ENCODE measurements at regions not wholly inside any gene's neighbourhood (a gene's known extent, or its start where the extent isn't known, plus 50 kb on each side); places are given as distances from the start of the nearest gene placed in this dataset.
"Not testable (repeated sequence)": the region's sequence is repeated elsewhere in the genome, so short reads cannot be mapped to it uniquely, and the experiment has no call there.

DNA sequence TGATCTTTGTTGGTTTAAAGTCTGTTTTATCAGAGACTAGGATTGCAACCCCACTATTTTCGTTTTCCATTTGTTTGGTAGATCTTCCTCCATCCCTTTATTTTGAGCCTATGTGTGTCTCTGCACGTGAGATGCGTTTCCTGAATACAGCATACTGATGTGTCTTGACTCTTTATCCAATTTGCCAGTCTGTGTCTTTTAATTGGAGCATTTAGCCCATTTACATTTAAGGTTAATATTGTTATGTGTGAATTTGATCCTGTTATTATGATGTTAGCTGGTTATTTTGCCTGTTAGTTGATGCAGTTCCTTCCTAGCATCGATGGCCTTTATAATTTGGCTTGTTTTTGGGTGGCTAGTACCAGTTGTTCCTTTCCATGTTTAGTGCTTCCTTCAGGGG lies 177.2 kb upstream of the RPS23 start:
- not testable (repeated sequence) for DNase-seq (ENCODE audit: extremely low read depth in 1 of 2, low read depth in 1 of 2)

DNA sequence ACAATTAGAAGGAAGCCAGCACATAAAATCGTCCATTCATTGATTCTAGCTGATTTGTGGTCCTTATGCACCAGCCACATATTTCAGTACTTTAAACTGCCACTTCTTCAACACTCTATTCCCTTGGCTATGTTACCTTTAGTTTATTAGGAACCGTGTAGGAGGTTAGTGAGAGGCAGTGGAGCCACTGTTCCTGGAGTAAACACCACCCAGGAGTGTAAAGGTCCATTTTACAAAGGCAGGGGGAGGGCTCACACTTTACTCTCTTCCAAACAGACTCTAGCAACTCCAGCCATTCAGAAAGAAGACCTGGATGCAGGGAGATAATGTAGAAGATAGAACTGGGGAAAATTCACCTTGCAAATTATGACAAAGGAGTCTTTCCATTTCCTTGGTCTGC lies 170.2 kb upstream of the RPS23 start:
- DNase-seq (ENCODE audit: extremely low read depth in 1 of 2, low read depth in 1 of 2): no peak

DNA sequence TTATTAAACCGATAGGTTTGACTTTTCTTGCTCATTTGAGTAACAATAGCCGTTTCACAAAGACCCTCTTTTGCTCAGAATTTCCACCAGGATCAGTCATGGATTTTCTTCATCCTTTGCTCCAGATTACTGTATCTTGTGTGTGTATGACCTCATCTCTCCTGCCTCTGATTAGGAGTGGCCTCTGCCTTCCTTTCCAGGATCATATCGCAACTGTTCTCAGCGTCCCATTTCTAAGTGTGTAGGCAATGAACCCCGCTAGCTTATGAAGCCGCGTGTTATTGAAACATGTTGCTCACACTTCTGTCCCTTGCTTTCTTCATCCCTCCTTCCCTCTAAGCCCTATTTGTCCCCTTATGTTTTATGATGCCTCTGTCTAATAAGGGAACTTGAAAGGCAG lies 169.8 kb upstream of the RPS23 start:
- DNase-seq (ENCODE audit: extremely low read depth in 1 of 2, low read depth in 1 of 2): no peak

DNA sequence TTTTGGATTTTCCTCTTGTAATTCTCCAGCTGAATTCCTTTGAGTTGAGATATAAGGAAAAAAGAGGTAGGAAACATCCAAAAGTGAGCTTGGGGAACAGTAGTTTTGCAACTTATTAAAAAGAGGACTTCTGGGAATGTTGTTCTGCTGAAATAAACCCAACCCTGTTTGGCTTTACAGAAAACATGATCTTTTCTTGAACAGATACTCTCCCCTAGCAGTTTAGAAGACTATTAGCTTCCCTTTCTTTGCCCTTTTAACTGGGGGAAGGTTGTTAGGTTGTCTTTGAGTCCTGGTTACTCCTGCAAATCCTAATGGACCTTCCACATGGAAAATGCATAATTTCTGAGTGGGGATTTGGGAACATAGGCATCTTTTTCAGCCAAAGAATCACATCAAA lies 168.7 kb upstream of the RPS23 start:
- no peak for DNase-seq (ENCODE audit: extremely low read depth in 1 of 2, low read depth in 1 of 2)

DNA sequence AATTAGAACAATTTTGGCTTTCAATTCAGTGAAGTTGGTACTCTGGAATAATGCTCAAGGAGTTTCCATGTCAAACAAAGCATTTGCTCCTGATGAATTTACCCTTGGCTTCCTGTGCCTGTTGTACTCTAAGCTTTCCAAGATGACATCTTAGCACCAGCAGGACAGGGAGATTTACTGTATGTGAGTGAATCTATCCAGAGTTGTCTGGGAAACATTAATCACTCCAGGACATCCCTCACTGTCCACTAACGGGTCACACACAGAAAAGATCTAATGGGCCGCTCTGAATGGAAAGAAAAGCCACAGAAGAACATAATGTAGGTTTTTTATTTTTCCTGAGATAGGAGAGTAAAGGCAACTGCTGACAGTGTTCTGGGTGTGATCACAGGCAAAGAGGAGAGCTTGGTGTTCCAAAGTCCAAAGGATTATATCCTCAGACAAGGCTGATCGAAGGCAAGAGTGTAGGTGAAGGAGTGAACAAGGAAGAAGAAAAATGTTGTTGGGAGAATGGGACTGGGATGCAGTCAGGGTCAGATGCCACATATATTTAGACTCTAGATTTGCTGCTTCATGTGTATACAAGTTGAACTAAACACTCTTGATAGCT lies 167.7 kb upstream of the RPS23 start:
- DNase-seq (ENCODE audit: extremely low read depth in 1 of 2, low read depth in 1 of 2): no peak

DNA sequence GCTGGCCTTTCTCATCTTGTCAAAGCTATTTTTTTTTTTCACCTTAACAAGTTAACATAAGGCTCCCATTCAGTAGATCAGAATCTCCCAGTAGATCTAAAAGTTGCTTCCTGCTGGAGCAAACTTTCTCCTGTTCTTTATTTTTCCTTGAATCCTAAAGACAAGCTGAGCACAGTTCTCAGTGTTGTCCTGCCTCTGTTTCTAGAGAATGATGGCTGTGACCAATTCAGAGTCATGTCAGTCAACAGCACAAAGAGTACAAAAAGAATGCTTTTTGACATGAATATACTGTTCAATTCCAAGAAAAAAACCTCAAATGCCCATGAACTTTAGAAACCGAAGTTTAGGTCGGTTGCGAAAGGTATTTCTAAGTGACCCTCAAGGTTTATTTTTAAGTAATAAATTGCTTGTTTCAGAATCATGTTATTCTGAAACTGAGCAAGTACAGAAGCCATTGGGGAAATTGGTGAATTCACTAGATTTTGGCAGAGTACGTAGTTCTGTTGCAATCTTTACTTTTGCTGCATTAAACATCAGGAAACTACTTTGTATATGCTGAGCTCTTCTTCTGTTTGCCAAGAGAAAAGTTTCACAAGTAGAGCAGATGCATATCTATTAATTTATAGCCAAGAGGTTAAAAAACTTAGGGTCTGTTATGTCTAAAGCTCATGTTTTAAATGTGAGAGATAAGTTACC lies 161.7 kb upstream of the RPS23 start:
- no peak for DNase-seq (ENCODE audit: extremely low read depth in 1 of 2, low read depth in 1 of 2)

DNA sequence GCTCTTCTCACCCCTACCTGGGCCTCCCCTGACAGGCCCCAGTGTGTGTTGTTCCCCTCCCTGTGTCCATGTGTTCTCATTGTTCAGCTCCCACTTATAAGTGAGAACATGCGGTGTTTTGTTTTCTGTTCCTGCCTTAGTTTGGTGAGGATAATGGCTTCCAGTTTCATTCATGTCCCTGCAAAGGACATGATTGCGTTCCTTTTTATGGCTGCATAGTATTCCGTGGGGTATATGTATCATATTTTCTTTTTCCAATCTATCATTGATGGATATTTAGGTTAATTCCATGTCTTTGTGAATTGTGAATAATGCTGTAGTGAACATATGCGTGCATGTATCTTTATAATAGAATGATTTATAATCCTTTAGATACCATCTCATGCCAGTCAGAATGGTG lies 159.4 kb upstream of the RPS23 start:
- not testable (repeated sequence) for DNase-seq (ENCODE audit: extremely low read depth in 1 of 2, low read depth in 1 of 2)

DNA sequence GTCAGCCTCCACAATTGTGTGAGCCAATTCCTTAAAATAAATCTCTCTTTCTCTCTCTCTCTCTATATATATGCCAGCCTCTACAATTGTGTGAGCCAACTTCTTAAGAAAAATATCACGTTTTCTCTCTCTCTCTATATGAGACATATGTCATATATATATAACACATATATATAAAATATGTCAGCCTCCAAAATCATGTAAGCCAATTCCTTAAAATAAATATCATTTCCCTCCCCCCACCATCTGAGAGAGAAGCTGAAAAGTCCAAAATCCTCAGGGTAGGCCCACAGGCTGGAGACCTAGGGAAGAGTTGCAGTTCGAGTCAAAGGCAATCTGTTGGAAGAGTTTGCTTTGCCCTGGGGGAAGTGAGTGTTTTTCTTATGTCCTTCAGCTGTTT lies 158.1 kb upstream of the RPS23 start:
- no peak for DNase-seq (ENCODE audit: extremely low read depth in 1 of 2, low read depth in 1 of 2)

DNA sequence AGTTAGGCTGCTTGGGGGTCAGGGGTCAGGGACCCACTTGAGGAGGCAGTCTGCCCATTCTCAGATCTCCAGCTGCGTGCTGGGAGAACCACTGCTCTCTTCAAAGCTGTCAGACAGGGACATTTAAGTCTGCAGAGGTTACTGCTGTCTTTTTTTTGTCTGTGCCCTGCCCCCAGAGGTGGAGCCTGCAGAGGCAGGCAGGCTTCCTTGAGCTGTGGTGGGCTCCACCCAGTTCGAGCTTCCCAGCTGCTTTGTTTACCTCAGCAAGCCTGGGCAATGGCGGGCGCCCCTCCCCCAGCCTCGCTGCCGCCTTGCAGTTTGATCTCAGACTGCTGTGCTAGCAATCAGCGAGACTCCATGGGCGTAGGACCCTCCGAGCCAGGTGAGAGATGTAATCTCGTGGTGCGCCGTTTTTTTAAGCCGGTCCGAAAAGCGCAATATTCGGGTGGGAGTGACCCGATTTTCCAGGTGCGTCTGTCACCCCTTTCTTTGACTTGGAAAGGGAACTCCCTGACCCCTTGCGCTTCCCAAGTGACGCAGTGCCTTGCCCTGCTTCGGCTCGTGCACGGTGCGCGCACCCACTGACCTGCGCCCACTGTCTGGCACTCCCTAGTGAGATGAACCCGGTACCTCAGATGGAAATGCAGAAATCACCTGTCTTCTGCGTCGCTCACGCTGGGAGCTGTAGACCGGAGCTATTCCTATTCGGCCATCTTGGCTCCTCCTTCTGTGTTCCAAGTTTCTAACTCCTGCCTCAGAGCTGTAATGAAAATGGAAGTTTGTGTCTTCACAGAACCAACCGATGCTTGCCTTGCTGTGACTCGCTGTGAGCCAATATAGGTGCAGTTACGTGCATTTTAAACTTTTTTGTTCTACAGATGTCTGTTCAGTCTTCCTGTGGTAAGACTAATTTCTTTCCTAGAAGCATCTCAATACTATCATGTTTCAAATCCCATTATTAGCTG lies 156.8 kb upstream of the RPS23 start:
- DNase-seq (ENCODE audit: extremely low read depth in 1 of 2, low read depth in 1 of 2): not testable (repeated sequence)

DNA sequence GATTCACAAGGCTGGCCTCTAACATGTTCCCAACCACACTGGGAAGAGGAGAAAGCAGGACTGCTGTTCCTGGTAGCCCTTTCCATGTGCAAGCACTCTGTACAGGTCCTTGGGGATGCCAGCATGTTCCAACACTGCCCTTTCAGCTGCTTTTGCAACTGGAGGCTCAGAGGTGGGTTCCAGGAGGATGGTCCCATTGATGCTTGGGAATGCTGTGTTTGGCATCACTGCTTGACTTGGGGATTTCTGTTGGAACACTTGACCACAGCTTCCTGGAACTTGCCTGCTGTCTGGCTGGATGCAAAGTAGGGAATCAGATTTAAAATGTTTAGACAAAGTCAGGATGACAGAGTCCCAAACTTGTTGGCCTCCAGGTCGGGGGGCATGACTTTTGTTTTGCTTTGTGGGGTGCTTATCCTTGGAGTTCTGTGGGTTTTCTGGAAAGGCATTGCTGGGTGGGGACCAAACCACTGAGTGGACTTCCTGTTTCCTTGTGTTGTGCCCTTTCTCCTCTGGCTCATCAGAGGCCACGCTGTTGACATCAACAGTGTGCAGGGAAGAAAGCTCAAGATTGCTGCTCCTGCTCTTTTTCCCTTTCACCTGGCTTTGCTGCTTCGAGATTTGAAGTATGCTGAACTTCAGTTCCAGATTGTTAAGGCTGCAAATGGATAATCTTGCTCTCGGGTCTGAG lies 148.5 kb upstream of the RPS23 start:
- no peak for DNase-seq (ENCODE audit: extremely low read depth in 1 of 2, low read depth in 1 of 2)

DNA sequence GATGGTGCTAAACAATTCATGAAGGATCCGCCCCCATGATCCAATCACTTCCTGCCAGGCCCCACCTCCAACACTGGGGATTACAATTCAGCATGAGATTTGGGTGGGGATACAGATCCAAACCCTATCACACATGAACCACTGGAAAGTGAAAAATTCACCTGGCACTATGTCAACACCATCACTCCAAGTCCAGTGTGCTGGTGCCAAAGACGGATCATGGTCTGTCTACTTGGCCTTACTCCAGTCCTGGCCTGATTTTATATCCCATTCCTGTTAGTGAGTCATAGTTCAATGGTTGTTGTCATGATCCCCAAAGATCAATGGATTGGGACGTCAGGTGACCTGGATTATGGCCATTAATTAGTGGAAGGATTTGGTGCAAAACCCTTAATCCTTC lies 147.4 kb upstream of the RPS23 start:
- DNase-seq (ENCODE audit: extremely low read depth in 1 of 2, low read depth in 1 of 2): no peak

DNA sequence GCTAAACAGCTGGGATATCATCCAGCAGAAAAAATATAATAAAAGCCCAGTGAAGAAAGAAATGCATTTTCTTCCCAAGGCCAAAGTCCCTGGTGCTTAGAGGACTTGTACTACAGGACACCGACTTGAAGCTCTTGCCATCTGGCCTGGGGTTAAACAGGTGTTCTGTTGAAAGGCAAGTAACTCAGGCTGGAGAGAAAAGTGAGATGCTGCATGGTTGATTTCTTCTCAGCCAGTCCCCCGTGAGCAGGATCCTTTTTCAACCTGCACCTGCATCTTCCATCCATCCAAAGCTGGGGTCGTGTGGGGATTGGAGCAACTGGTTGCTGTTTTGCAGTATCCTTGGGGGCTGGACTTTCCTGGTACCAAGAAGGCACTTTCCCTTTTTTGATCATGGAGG lies 146.1 kb upstream of the RPS23 start:
- no peak for DNase-seq (ENCODE audit: extremely low read depth in 1 of 2, low read depth in 1 of 2)

DNA sequence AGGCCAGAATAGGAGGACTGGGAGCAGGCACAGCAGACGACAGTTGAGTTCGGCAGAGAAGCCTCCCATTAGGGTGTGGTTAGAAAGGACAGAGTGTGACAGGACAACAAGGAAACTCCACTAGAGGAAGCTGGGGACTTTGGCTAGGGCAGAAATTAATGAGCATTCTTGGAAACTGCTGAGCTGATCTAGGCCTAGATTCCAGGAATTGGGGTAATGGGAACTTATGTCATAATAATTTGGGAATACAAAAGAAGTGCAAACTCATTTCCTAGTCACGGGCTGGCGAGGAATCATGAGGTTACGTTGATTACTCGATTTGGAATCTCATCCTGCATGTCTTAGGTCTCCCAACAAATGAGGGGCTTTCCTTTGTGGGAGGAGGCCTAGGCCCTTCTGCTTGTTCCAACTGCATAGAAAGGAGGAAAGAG lies 144.6 kb upstream of the RPS23 start:
- no peak for DNase-seq (ENCODE audit: extremely low read depth in 1 of 2, low read depth in 1 of 2)

DNA sequence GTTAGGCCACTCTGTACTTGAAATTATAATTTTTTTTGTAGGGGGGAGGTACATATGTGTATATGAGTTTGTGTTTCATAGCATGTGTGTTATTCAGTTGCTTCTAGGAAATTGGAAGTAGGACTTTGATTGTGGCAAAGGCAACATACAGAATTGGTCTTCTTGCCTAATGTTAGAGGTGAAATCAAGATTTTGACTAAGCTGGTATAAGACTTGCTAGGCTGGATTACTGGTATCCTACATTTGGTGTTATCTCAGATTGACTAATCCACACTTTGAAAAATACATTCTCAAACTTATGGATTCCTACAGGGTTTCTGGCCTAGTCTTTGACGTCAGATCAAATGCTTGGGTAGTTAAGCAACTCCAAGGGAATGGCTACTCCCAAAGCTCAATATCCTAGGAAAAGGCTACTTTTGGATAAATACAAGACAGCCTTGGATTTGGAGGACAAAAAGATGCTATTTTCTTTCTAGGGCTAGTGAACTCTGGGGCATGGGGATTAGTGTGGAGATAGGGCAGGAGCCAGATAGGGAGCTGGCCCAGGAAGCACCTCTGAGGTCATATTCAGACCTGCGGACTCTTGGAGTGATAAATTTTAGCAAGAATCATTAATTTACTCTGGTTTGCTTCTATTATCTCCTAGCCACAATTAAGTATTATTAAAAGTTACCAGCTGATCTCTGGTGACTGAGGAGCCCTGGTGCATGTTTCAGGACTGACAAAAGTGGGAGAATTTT lies 144.0 kb upstream of the RPS23 start:
- DNase-seq (ENCODE audit: extremely low read depth in 1 of 2, low read depth in 1 of 2): no peak

DNA sequence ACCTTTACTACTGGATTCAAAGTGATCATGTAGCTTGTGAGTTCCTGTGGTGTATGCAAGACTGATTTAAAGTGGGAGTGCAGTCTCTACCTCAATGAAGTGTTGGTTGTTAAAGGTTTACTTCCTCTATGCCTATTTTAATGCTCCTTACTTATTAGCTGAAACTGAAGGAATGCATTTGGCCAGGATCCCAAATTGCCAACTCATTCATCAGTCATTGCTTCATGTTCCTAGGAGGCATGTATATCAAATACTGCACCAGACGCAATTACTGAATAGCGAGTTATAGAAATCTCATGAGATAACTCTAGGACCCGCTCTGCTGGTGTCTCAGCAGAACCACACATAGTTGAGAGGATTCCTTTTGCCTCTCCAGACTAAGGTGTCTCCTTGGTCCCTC lies 143.0 kb upstream of the RPS23 start:
- no peak for DNase-seq (ENCODE audit: extremely low read depth in 1 of 2, low read depth in 1 of 2)

DNA sequence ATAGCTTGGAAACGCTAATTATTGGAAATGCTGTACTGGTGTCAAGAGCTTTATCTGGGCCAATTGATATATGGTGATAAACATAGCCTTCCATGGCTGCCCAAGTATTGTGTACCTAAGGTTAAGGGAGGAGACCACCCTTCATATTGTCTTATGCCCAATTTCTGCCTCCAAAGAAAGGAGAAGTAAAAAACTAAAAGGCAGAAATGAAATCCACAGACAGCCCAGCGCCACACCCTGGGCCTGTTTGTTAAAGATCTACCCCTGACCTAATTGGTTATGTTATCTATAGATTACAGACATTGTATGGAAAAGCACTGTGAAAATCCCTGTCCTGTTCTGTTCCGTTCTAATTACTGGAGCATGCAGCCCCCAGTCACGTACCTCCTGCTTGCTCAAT lies 142.4 kb upstream of the RPS23 start:
- DNase-seq (ENCODE audit: extremely low read depth in 1 of 2, low read depth in 1 of 2): not testable (repeated sequence)

DNA sequence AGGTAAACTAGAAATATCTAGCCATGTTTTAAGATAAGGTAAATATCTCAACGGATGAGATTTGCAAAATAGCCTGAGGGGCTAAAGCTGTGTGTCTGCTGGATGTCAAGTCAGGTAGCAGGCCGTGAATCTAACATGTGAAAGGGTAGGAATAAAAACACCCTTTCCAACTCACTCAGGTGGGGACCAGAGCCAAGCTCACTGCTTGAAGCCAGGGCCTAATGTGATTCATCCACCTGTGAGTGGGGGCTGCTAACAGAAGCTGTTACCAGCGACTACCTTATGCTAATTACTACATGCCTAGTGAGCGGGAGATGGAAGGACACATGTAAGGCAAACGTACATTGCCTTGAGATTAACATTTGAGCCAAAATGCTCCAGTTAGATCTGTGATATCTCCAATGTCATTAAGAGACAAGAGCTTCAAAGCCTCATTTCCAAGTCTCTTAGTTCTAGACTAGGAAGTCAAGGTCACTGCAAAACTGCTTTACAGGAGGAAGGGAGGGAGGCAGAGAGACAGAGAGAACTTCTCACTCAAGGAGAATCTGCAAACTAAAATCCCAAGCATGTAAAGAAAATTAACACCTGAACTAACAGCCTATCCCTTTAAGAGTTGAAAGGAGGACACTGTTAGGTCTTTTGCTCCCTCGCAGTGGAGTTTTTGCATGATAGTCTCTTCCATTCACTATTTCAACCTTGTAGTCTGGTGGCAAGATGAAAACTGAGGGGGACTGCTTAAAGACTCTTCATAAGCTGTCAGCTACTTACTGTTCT lies 141.6 kb upstream of the RPS23 start:
- no peak for DNase-seq (ENCODE audit: extremely low read depth in 1 of 2, low read depth in 1 of 2)

DNA sequence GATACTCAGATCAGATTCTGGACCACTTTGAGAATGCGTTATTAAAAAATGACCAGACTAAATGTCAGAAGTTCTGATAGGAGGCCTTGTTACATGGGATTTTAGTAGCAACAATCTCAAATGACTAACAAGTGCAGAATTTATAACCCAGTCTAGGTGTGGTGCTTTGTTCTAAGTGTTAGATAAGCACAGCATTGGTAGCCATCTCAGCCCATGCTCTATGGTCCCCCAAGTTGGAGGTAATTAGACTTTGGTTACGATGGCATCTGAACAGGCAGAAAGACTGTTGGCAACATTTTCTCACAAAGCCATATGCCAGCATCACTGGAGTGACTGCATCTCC lies 140.4 kb upstream of the RPS23 start:
- no peak for DNase-seq (ENCODE audit: extremely low read depth in 1 of 2, low read depth in 1 of 2)

DNA sequence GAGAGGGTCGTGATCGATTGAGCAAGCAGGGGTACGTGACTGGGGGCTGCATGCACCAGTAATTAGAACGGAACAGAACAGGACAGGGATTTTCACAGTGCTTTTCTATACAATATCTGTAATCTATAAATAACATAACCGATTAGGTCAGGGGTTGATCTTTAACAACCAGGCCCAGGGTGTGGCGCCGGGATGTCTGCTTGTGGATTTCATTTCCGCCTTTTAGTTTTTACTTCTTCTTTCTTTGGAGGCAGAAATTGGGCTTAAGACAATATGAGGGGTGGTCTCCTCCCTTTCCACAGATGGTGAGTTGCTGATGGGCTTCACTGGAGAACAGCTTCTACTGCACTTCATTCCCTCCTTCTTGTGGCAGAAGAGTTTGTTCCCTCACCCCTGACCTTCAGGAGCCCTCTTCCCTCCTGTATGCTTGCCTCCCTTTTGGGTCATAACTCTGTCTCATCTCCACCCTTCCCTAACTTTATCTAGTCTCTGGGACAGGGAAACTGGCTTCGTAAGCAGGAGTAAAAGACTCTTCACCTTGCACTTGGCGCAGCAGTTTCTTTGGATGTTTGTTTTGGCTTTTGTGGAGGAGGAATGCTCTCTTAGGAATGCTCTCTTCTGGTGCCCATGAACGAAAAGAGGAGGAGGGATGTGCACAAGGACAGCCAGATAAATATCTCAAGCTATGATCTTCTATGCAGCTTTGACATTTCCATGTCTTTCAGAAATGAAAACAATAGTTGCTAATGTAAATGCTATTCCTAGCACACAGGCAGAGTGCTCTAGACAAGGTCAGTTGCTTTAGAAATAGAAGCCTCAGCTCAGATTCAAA lies 139.8 kb upstream of the RPS23 start:
- DNase-seq (ENCODE audit: extremely low read depth in 1 of 2, low read depth in 1 of 2): no peak

Data from stimulated activated CD8-positive, alpha-beta memory T cell treated with anti-CD3 and anti-CD28 coated beads, Interleukin-7, amount 100 ng/mL, for 48 hours (primary cell).